DND-41 (cell line): ENCODE measurements at regions not wholly inside any gene's neighbourhood (a gene's known extent, or its start where the extent isn't known, plus 50 kb on each side); places are given as distances from the start of the nearest gene placed in this dataset.

ENCODE experiments used
- CTCF ChIP-seq: IDR thresholded peaks from 2 replicates; pipeline ENCODE4 v1.5.1; 2012; ENCODE audit warnings: borderline replicate concordance, low read length, moderate library complexity, mild to moderate bottlenecking; ENCODE audit not compliant: poor library complexity, severe bottlenecking; ENCODE audit errors: extremely low read depth
- EZH2 ChIP-seq: IDR thresholded peaks from 3 replicates; pipeline ENCODE4 v1.6.1; 2012; ENCODE audit warnings: borderline replicate concordance, low read depth, mild to moderate bottlenecking, moderate library complexity, low read length, inconsistent platforms; ENCODE audit not compliant: severe bottlenecking

GRCh38 chr4:15260758-15261157 lies 167.1 kb upstream of the C1QTNF7 start:
- TF ChIP-seq CTCF = no peak
- no peak for TF ChIP-seq EZH2
